Nucleus accumbens (tissue), 56 donors: ENCODE measurements at regions not wholly inside any gene's neighbourhood (a gene's known extent, or its start where the extent isn't known, plus 50 kb on each side); places are given as distances from the start of the nearest gene placed in this dataset.
"Not testable (repeated sequence)": the region's sequence is repeated elsewhere in the genome, so short reads cannot be mapped to it uniquely, and the experiment has no call there.

ENCODE experiments used
- DNase-seq, 56 donors: peaks; one replicate each; lab custom pipeline; 2025; lab: John Stamatoyannopoulos, UW

GRCh38 chr3:147160984-147161383 lies 245.4 kb downstream of the ZIC4 start:
- DNase-seq = no peak

- DNase-seq = no peak
Measured at GRCh38 chr3:147159141-147159540, 247.2 kb downstream of the ZIC4 start.

- no peak for DNase-seq
Measured at GRCh38 chr3:147157631-147158030, 248.7 kb downstream of the ZIC4 start.

GRCh38 chr3:147154988-147155387 lies 251.4 kb downstream of the ZIC4 start:
- not testable (repeated sequence) for DNase-seq

GRCh38 chr3:147153830-147154539 lies 252.4 kb downstream of the ZIC4 start:
- no peak for DNase-seq

GRCh38 chr3:147152476-147152875 lies 253.9 kb downstream of the ZIC4 start:
- DNase-seq = no peak

- DNase-seq = no peak
Measured at GRCh38 chr3:147141516-147142288, 264.6 kb downstream of the ZIC4 start.

GRCh38 chr3:147139341-147139740 lies 267.0 kb downstream of the ZIC4 start:
- DNase-seq = no peak

- DNase-seq = no peak
Measured at GRCh38 chr3:147132168-147132567, 274.2 kb downstream of the ZIC4 start.

GRCh38 chr3:147130461-147130860 lies 275.9 kb downstream of the ZIC4 start:
- DNase-seq = no peak

- DNase-seq = no peak
Measured at GRCh38 chr3:147129665-147130064, 276.7 kb downstream of the ZIC4 start.

GRCh38 chr3:147122350-147122749 lies 284.0 kb downstream of the ZIC4 start:
- no peak for DNase-seq

- DNase-seq = no peak
Measured at GRCh38 chr3:147119989-147120388, 286.4 kb downstream of the ZIC4 start.

GRCh38 chr3:147119346-147119745 lies 287.0 kb downstream of the ZIC4 start:
- DNase-seq = no peak

GRCh38 chr3:147118611-147119010 lies 287.7 kb downstream of the ZIC4 start:
- no peak for DNase-seq

- no peak for DNase-seq
Measured at GRCh38 chr3:147117631-147118030, 288.7 kb downstream of the ZIC4 start.

GRCh38 chr3:147113293-147114044 lies 292.9 kb downstream of the ZIC4 start:
- DNase-seq = no peak

GRCh38 chr3:147099076-147099475 lies 307.3 kb downstream of the ZIC4 start:
- DNase-seq = no peak

GRCh38 chr3:147090461-147090860 lies 315.9 kb downstream of the ZIC4 start:
- no peak for DNase-seq

GRCh38 chr3:147089286-147089685 lies 317.1 kb downstream of the ZIC4 start:
- no peak for DNase-seq

- DNase-seq = not testable (repeated sequence)
Measured at GRCh38 chr3:147059500-147059899, 346.8 kb downstream of the ZIC4 start.
